ENCODE measurements at regions not wholly inside any gene's neighbourhood (a gene's known extent, or its start where the extent isn't known, plus 50 kb on each side); places are given as distances from the start of the nearest gene placed in this dataset.
"Not testable (repeated sequence)": the region's sequence is repeated elsewhere in the genome, so short reads cannot be mapped to it uniquely, and the experiment has no call there.

DNA sequence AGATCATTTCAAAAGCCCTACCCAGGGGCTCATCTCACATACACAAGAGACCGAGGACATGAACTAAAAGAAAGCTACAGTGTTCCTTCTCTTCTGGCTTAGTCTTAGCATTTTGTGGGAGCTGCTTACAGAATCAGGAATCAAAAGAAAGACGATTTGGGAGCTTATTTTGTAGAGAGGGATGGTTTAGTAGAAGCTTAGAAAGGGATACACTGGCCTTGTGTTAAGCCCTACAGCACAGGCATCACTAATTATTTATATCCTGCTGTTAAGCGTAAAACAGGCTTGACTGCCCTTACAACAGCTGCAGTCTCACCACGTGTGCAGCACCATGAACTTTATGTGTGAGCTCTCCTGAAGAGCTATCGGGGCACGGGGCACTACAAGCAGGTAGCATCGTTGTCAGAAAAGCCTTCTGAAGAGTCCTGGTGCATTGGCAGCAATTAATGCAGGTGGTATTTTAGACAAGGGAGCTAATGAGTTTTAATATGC, 798.3 kb downstream of the NXPH1 start:
- no peak for DNase-seq

DNA sequence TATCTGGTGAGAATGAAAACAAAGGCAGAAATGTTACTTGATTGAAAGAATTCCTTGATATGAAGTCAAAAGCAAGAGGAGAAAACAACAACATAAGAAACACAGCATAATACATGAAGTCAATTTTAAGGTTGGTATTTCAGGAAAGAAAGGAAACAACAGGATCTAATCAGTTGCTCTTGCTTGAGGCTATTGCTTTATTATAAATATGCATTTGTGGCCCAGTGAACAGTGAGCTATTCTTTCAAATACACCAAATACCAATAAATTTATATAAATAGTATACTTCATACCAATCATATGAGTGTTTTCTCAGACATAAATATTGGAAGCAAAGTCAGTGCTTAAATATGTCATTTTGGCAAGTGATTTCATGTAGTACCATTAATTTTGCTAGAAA, 806.6 kb downstream of the NXPH1 start:
- no peak for DNase-seq

DNA sequence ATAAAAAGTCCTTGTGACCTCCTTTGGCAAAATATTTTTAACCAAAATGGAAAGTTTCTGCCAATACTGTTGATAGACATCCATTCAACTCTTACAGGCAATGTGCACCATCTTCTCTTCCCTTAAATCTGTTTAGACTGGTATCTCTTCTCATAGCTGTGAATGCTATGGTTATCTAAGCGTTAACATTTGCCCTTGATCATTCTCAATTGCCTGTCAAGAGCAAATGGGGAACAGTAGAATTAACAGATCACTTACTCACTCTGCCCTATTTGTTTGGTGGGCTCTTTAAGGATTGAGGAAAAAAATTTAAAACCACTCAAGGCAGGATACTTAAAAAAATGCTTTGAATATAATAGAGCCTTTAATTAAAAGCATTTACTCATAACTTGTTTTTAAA, 808.4 kb downstream of the NXPH1 start:
- no peak for DNase-seq

DNA sequence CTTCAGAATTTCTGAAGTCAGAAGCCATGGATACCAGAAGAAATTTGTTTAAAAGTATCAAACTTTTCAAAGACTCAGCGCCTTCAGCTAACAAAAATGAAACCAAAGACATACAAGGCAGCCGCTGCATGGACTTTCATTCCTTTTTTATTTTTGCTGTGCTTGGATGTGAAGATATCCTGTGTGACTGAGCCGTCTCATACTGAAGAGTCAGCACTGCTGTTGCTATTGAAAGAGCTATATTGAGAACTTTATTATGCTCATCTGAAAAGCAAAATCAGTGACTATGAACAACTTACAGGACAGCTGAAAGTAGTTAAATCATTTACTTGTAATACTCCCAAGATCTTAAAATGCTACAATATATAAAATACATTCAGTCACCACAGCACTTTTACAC, 809.2 kb downstream of the NXPH1 start:
- DNase-seq, result peak; percentile 77

DNA sequence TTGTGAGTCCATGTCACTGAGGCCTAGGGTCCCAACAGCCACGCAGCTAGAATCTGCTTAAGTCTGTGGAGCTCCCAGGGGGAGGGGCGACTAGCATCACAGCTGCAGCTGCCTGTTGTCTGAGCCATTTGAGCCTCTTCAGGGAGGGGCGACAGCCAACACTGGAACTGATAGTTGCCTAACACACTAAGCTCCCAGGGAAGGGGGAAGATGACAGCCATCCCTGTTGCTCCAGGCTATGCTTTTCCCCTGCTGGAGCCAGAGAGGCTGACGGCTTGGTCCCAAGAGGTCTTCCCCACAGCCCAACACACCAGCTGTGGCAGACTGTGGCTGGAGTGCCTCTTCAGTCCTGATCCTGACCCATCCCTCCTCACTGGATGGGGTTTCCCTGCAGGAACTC, 817.5 kb downstream of the NXPH1 start:
- no peak for DNase-seq

DNA sequence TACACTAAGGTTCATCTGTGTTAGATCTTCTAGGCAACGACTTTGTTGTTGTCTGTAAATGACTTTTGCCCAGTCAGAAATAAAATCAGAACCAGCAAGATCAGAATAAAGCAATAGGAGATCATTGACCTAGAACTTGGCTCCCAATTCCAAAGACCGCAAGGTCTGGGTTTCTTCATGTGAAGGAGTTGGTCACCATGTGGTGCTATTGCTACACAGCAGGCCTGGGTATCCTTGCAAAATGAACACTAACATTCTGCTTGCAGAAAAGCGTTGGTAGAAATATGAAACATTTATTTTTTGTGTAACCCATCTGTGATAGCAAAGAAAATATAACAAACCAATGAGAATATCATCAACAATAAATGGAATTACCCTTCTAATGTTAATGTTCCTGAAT, 831.0 kb downstream of the NXPH1 start:
- DNase-seq, result no peak

DNA sequence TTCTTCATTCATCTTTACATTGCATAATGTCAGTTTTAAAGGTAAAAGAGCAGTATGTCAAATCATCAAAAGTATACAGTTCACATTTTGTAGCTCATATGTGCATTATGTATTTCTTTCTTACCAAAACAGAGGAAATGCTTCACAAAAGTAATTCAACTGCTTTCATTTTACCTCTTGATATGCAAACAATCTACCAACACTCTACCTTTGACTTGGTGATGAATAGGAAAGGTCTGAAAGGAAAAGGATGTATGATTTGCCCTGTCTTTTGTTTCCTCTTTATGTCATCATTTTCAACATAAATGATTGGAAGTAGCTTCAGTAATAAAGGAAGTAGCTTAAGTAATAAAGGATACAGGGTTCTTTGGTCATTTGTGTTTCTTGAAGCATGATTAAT, 846.7 kb downstream of the NXPH1 start:
- DNase-seq, result no peak

DNA sequence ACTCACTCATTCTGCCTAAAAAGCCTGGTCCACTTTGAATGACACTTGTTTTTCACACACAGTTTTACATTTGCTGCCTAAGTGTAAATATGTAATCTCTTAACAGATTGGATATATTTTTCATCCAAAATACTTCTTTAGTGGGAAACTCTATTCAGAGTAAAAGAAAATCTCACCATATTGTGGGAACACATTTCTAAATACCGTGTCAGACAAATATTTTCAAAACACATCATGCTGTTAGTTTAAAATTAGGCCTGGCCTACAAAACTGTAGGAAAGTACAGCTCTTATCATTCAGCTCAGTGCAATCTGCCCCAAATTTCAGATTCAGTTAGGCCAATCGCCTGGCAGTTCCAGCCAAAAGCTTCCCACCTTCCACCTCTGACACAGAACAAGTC, 849.8 kb downstream of the NXPH1 start:
- no peak for DNase-seq

DNA sequence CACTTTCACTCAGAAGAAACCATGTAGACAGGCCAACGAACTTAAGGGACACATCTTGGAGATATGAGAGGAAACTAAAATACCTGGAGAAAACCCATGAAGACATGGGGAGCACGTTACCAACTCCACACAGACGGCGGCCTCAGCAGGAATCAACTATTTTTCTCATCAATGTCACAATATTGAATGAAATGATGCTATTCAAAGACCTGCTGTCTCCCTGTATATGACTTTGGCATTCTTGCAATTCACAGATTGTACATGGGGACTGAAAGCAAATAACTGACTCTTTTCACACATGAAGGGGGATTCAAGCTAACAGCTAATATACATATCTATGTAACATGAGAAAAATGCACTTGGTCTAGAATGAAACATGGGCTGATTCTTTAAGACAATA, 869.0 kb downstream of the NXPH1 start:
- no peak for DNase-seq

DNA sequence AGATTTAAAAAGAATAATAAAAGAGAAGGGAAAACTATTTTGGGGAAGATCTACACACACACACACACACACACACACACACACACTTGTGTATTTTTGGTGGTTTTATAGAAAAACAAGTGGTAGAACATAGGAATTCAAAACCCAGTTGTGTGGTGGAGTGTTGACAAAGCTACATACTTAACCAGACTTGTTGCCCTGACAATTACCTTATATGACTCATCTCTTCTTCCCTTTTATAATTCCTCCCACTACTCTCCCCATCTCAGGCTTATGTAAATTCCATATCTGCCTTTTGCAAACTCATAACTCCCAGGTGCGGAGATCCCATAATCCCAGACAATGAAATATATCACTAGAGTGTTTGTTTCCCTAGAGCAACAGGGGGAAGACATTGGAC, 873.7 kb downstream of the NXPH1 start:
- DNase-seq, result no peak

DNA sequence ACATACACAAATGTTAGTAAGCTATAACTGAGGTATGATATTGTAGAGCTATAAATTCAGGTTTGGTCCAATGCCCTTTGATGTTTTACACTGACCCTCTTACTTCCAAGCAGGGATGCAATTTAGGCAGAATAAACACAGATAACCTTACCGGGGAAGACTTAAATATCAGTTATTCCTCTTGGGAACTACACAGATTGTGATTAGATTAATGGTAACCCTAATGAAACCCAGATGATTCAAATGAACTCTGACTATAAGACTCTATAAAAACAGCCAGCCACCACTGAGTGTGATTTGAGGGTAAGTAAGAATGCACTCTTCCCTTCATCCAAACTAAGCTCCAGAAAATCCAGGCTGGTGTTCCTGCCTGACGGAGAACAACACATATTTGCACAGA, 891.1 kb downstream of the NXPH1 start:
- DNase-seq, result no peak

DNA sequence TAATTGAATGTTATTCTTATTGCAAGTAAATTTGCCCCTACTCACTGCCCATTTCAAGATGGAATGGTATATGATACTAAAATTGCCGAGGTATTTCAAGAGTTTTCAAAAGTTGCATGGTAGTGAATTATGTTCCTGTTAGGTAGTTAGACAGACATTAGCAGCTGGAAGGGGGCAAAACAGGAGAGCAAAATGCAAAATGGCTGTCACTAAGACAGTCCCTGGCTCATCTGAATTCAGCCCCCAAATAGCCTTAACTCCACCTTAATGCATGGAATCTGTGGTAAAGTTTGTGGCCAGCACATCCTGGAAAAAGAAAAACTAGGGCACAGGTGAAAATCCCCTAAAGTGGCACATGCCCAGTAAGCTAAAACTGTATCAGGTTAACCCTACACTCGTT, 894.9 kb downstream of the NXPH1 start:
- no peak for DNase-seq

DNA sequence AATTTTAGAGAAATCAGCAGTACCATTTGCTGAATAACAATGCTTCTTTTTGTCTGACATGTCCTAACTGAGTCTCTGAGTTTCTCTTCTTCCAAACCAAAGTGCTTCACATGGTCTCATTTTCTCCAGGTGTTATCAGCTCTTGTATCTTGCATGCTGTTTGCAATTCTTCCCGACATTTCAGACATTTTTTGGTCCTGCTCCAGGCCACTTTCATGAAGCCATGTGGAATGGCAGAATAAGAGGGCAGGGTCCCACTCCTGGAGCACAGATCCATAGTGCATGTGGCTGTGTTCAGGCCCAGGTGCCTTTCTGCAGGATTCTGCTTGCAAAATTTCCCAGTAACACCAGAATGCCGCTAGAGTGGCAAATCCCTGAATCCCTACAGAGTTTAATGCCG, 916.2 kb downstream of the NXPH1 start:
- DNase-seq, result no peak

DNA sequence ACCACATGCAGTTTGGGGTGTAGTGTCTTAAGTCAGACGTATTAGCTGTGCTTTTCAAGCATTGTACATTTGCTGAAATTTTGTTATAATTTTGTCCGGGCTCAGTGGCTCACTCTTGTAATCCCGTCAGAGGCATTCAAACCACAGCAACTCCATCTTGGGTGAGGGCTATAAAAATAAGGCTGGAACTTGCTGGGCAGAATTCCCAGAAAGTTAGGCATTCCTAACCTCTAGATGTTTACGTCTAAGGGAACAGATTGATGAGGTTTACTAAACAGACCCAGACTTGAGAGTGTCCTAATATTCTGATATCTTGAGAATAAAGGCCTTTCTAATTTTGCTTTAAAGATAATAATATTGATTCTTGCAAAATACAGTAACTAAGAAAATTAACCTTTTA, 957.8 kb downstream of the NXPH1 start:
- DNase-seq, result no peak

DNA sequence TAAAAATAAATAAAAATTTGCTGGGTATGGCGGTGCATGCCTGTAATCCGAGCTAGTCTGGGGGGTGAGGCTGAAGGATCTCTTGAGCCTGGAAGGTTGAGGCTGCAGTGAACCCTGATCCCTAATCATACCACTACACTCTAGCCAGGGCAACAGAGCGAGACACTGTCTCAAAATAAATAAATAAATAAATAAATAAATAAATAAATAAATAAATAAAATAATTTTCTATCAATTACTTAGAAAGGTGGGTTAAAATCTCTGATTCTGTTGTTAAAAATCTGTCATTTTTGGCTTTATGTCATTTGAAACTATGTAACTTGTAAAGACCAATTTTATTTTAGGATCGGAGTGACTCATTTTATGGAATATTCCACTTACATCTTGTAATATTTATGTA, 958.6 kb downstream of the NXPH1 start:
- DNase-seq, result no peak

DNA sequence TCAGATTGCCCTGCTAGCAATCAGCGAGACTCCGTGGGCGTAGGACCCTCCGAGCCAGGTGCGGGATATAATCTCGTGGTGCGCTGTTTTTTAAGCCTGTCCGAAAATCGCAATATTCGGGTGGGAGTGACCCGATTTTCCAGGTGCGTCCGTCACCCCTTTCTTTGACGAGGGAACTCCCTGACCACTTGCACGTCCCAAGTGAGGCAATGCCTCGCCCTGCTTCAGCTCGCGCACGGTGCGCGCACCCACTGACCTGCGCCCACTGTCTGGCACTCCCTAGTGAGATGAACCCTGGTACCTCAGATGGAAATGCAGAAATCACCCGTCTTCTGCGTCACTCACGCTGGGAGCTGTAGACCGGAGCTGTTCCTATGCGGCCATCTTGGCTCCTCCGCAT, 971.0 kb downstream of the NXPH1 start:
- DNase-seq, result not testable (repeated sequence)

DNA sequence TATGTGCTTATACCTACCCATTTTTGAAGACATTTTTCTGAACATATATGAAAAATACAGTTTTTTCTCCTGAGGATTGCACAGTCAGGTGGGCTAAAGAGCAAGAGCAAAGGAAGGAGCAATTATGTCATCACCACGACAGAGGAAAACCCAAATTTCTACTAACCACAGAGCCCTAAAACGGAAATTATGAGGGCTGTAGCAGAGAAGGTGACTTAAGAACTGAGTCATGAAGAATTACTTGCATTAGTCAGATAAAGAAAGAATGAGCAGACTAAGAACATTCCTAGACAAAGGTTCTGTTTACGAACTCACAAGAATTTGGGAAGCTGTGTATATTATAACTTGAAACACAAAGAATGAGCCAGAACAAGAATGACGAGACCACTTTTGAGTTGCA, 974.4 kb downstream of the NXPH1 start:
- no peak for DNase-seq

DNA sequence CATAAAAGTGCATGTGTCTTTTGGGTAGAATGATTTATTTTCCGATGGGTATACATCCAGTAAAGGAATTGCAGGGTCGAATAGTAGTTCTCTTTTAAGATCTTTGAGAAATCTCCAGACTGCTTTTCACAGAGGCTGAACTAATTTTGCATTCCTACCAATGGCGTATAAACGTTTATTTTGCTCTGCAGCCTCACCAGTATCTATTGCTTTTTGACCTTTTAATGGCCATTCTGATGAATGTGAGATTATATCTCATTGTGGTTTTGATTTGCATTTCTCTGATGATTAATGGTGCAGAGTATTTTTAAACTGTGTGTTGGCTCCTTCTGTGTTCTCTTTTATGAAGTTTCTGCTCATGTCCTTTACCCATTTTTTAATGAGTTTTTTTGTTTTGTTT, 1020.1 kb downstream of the NXPH1 start:
- DNase-seq, result no peak

DNA sequence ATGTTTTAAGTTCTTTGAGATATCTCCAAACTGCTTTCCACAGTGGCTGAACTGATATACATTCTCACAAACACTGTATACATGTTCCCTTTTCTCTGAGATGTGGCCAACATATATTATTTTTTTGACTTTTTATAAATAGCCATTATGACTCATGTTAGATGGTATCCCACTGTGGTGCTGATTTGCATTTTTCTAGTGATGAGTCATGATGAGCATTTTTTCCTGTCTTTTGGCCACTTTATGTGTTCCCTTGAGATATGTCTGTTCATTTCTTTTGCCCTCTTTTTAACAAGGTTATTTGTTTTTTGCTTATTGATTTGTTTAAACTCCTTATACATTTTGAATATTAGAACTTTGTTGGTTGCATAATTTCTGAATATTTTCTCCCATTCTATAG, 1055.1 kb downstream of the NXPH1 start:
- DNase-seq, result peak; percentile 32

DNA sequence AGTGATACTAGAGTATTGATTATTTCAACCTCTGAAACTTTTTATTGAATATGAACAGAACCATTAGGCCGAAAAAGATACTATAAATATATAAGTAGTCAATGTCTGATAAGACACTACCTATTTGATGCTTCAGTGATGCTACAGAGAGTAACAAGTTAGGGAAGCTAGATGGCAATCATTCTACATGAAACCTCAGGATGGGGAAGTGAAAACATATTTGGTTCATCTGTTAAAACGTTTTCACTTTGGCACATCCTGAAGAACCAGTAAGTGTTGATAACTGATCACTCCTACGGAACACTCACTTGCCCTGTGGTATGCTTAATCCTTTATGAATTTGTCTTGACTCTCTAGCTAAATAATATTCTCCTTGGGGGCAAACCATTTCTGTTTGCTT, 1064.9 kb downstream of the NXPH1 start:
- DNase-seq, result peak; percentile 45

DNA sequence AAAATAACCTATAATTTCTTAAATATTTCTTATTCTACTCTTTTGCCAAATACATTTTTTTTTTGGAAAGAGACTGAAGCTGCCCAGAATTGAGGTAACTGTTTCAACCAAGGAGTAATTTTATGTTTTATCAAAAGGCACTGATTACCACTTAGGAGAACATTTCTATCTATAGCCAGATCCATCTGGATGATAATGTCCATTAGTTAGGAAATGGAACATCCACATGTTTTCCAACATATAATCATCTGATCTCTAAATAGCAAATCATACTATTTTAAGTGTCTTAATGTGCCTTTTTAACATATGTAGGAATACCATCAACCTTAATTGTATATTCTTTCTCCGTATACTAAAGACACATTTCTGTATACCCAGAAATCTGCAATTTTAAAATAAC, 1068.9 kb downstream of the NXPH1 start:
- no peak for DNase-seq

DNA sequence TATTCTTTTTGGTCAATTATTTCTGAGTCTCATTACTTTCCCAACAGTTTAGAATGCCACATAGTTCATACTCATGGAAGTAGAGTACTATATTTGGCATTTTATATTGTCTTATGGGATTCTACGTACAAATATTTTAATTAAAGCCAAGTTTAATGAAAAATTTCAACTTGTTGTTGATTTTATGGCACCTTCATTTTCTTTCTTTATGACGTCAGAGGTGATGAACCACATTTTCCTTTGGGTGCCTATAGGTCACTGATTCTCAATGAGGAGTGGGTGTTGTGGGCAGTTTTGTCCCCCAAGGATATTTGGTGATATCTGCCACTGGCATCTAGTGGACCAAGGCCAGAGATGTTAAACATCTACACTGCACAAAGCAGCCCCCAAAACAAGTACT, 1071.3 kb downstream of the NXPH1 start:
- no peak for DNase-seq

DNA sequence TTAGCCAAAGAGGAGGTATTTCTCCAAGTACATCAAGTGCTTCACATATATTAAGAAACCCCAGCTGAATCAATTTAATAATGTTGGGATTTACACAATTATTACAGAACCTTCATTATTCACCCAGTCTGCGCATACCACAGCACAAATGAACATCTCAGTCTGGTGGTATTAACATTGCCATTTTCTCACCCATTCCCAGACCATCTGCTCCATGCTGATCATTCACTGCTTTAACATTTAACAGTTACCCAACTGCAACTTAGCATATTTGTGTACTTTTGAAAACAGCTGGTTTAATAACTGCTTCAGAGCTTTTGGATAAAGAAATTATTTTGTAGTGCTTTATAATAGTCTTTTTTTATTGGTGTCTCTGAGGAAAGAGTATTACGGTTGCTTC, 1072.1 kb downstream of the NXPH1 start:
- no peak for DNase-seq

DNA sequence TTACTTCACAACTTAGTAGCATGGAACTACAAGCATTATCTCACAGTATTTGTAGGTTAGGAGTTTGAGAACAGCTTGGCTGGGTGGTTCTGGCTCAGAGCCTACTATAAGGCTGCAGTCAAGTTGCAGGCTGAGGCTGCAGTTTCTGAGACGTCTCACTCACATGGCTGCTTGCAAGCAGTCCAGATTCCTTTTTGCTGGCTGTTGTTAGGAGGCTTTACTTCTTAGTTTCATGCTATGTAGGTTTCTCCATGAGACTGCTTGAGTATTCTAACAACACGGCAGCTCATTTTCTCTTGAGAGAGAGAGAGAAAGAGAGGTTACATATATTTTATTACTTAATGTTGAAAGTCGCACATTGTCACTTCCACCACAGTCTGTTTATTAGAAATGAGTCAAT, 1073.9 kb downstream of the NXPH1 start:
- peak; percentile 7 for DNase-seq

DNA sequence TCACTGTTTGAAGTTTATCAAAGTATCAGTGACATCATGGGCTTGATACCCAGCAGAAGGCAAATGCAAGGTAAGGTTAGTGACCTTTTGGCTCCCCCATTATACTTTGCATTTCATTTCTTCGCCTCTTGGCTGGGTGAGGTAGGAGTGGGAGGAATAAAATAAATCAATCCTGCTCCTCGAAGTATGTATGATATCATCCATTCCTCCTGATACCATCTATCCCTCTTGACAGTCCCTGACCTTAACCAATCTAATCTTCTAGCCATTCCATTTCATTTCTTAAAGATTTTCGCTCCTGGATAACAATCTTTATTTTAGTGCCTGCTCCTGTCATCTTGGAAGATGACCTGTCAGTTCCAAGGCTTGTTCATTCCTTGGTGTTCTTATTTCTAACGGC, 1083.3 kb downstream of the NXPH1 start:
- DNase-seq, result no peak

DNA sequence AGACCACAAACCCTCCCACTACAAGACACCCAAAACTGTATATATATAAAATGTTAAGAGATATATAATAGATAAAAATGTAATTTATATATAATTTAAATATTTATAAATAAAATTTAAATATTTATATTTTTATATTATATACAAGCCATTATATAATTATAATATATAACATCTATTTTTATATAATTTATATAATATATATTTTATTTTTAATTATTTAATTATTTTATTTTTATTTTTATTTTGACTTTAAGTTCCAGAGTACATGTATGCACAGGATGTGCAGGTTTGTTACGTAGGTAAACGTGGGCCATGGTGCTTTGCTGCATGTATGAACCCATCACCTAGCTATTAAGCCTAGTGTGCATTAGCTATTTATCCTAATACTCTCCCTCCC, 1090.2 kb downstream of the NXPH1 start:
- DNase-seq, result no peak
